Sigmoid colon (tissue), 6 donors: ENCODE measurements at regions not wholly inside any gene's neighbourhood (a gene's known extent, or its start where the extent isn't known, plus 50 kb on each side); places are given as distances from the start of the nearest gene placed in this dataset.

Experiments
- DNase-seq: peaks from one replicate; pipeline ENCODE4 v3.0.0-alpha.2; 2019
- H3K27ac ChIP-seq, 4 donors: fragments of 200-600 bp; sonication (generic); one replicate each; pipeline ENCODE4 v1.5.1; 2016 to 2019; ENCODE audit warnings: mild to moderate bottlenecking in 1 of 4
- H3K27me3 ChIP-seq, 3 donors: fragments of 200-600 bp; sonication (generic); one replicate each; pipeline ENCODE4 v1.5.1; 2019; ENCODE audit warnings: mild to moderate bottlenecking in 1 of 3
- H3K36me3 ChIP-seq, 4 donors: fragments of 200-600 bp; sonication (generic); one replicate each; pipeline ENCODE4 v1.5.1; 2016 to 2019
- H3K4me1 ChIP-seq, 4 donors: fragments of 200-600 bp; sonication (generic); one replicate each; pipeline ENCODE4 v1.5.1; 2017 to 2019
- H3K4me3 ChIP-seq, 4 donors: fragments of 200-600 bp; sonication (generic); one replicate each; pipeline ENCODE4 v1.5.1; 2017 to 2019; ENCODE audit warnings: mild to moderate bottlenecking in 2 of 4, moderate library complexity in 1 of 4
- H3K9me3 ChIP-seq, 4 donors: fragments of 200-600 bp in 3 of 4; sonication (generic) in 3 of 4; one replicate each; pipeline versions ENCODE4 v1.5.1 to v1.6.1; 2013 to 2019
- EP300 ChIP-seq, 4 donors: sonication (generic); formaldehyde crosslinking; IDR thresholded peaks; one replicate each; pipeline ENCODE4 v1.6.1; 2017; ENCODE audit warnings: antibody characterized with exemption in 4 of 4
- POLR2A ChIP-seq, 2 donors: fragments of 450-650 bp; IDR thresholded peaks; one replicate each; pipeline ENCODE4 v1.6.1; 2016; ENCODE audit warnings: antibody characterized with exemption in 2 of 2, mild to moderate bottlenecking in 2 of 2, moderate library complexity in 2 of 2
- POLR2AphosphoS5 ChIP-seq, 4 donors: sonication (generic); formaldehyde crosslinking; IDR thresholded peaks; one replicate each; pipeline ENCODE4 v1.6.1; 2017; ENCODE audit warnings: antibody characterized with exemption in 4 of 4
- WGBS, 2 donors: extraction: QIAGEN DNeasy Blood & Tissue Kit; methylation state at CpG; one replicate each; pipeline ENCODE4 v1.1.7; 2013; 5-methylcytosine and 5-hydroxymethylcytosine counted together
- intact Hi-C: fragments of 100-400 bp; cut with DNase I; formaldehyde crosslinking; loops from one replicate; pipeline ENCODE4 v1.15.1; 2023
- TF ChIP-seq, protein P1 (sequence below), 4 experiments: fragments of 450-650 bp in 3 of 4; fragments of 200-600 bp in 1 of 4; IDR thresholded peaks; one replicate each; pipeline ENCODE4 v1.5.1; 2016 to 2019; ENCODE audit warnings: antibody characterized with exemption in 4 of 4, mild to moderate bottlenecking in 3 of 4, moderate library complexity in 2 of 4
- donor health status: healthy with polysubstance abuse.
- donor health status: healthy.

DNA sequence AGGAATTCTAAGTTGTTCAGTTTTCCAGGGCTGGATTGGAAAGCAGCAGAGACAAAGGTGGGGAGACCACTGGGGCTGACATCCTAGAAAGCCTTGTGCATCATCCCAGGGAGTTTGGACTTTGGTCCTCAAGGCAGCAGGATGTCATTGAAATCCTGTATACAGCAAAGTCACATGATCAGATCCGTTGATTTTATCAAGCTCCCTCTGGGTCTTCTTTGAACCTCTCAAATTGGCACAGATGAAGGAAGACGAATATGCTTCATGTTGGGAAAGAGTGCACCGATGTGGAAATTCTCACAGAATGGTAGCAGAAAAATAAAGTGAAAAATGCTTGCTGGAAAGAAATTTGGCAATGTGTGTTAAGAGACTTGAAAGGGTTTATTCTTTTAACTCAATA is 149.8 kb upstream of the TMTC4 start:
- Histone ChIP-seq H3K4me3 (no peak overlapping the region), H3K27me3 (peaks cover 0 to 3% (median 0%) of the 10 kb centered on the region in 3 donors), H3K27ac (no peak overlapping the region), H3K4me1 (peaks cover 0 to under 1% (median 0%) of the 10 kb centered on the region in 4 donors), H3K9me3 (peaks cover 0 to 2% (median 0%) of the 10 kb centered on the region in 4 donors), H3K36me3 (no peaks in the 10 kb centered on the region)
- DNase-seq = no peak
- 53 to 63% methylated on average over 3 of the region's 3 CpGs for WGBS, 2 donors
- TF ChIP-seq EP300 (IDR thresholded peaks at IDR 0.05) (no peak), POLR2A (IDR thresholded peaks at IDR 0.05) (no peak), POLR2AphosphoS5 (IDR thresholded peaks at IDR 0.05) (no peak)
- TF ChIP-seq, protein P1, sequence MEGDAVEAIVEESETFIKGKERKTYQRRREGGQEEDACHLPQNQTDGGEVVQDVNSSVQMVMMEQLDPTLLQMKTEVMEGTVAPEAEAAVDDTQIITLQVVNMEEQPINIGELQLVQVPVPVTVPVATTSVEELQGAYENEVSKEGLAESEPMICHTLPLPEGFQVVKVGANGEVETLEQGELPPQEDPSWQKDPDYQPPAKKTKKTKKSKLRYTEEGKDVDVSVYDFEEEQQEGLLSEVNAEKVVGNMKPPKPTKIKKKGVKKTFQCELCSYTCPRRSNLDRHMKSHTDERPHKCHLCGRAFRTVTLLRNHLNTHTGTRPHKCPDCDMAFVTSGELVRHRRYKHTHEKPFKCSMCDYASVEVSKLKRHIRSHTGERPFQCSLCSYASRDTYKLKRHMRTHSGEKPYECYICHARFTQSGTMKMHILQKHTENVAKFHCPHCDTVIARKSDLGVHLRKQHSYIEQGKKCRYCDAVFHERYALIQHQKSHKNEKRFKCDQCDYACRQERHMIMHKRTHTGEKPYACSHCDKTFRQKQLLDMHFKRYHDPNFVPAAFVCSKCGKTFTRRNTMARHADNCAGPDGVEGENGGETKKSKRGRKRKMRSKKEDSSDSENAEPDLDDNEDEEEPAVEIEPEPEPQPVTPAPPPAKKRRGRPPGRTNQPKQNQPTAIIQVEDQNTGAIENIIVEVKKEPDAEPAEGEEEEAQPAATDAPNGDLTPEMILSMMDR (IDR thresholded peaks at IDR 0.05) = no peak
- intact Hi-C loops = no loop called here

DNA sequence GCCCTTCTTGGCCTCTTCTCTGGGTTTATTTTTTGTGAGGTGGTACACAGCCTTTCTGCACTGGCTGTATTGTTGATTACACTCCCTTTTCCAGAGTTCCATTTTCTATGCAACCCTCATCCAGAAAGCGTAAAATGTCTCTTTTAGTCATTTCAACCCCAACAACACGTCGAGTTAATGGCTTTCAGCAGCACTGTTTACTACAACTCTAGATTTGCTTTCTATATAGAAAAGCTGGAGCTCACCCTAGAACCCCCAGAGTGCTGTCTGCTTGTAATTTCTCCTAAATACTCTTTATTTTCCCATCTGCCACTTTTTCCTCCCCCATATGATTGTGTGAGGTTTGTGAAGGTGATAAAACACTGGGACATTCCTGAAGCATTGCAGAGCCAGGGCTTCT is 148.9 kb upstream of the TMTC4 start:
- no peak overlapping the region for H3K27ac ChIP-seq
- no peak overlapping the region for H3K4me3 ChIP-seq
- no peak for TF ChIP-seq EP300 (IDR thresholded peaks at IDR 0.05)
- no peak for TF ChIP-seq POLR2AphosphoS5 (IDR thresholded peaks at IDR 0.05)
- TF ChIP-seq, protein P1 (IDR thresholded peaks at IDR 0.05) = no peak
- TF ChIP-seq POLR2A (IDR thresholded peaks at IDR 0.05) = no peak
- no peak for DNase-seq
- no peaks in the 10 kb centered on the region for H3K36me3 ChIP-seq
- H3K4me1 ChIP-seq = peaks cover 0 to 9% (median 4%) of the 10 kb centered on the region in 4 donors
- intact Hi-C loops = no loop called here
- H3K27me3 ChIP-seq = peaks cover 0 to 3% (median 0%) of the 10 kb centered on the region in 3 donors
- WGBS, 2 donors = 79 to 81% methylated on average over 3 of the region's 3 CpGs
- H3K9me3 ChIP-seq = peaks cover 0 to 2% (median 0%) of the 10 kb centered on the region in 4 donors

DNA sequence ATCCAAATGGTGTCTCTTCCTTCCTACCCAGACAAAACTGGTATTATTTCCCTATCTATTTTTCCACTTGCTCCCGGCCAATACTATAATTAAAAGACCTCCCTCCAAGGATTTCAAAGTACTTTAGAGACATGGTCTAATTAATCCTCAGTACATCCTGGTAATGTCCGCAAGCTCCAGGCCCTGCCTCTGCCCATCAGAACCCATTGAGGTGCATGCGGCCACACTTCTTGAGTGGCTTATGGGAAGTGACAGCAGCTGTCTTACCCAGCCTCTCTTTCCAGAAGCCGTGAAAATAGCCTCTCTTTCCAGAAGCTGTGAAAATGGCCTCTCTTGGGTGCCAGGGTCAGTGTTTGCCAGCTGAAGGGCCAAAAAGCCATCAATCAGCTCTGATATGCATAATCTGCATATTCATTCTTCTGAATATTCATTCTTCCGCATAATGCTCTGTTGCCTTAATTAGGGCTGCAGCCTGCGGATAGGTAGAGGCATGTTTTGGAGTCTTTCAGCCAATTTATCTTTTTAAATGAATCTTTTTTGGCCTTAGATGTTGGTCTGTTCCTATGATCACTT is 148.4 kb upstream of the TMTC4 start:
- 92% methylated on average over 6 of the region's 6 CpGs for WGBS, 2 donors
- intact Hi-C loops = no loop called here
- H3K4me3 ChIP-seq = no peak overlapping the region
- peaks cover 0 to 2% (median 0%) of the 10 kb centered on the region in 4 donors for H3K9me3 ChIP-seq
- H3K27ac ChIP-seq = no peak overlapping the region
- peaks cover 0 to 14% (median 9%) of the 10 kb centered on the region in 4 donors for H3K4me1 ChIP-seq
- DNase-seq = no peak
- peaks cover 0 to 3% (median 0%) of the 10 kb centered on the region in 3 donors for H3K27me3 ChIP-seq
- H3K36me3 ChIP-seq = no peaks in the 10 kb centered on the region
- no peak for TF ChIP-seq EP300 (IDR thresholded peaks at IDR 0.05)
- TF ChIP-seq POLR2AphosphoS5 (IDR thresholded peaks at IDR 0.05) = no peak
- no peak for TF ChIP-seq POLR2A (IDR thresholded peaks at IDR 0.05)
- TF ChIP-seq, protein P1 (IDR thresholded peaks at IDR 0.05) = no peak

DNA sequence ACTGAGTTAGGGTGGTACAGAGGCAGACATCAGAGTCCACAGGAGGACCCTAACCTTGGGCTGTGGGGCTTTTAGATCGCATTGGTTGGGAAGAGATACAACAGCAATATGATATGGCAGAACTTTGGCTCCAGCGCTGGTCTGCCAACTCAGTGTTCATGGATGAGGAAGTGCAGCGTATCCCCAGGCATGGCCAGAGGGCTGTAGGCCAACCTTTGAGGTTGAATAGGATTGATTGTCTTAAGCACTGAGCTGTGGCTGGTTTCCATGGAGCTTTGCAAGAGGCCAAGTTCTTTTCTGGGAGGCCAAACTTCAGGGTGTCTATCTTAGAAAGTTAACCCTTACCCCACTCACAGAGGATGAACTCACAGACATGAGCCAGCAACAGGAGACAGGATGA is 144.1 kb upstream of the TMTC4 start:
- peak; percentile 75 for DNase-seq
- TF ChIP-seq, protein P1 (IDR thresholded peaks at IDR 0.05) = no peak
- no peak for TF ChIP-seq EP300 (IDR thresholded peaks at IDR 0.05)
- TF ChIP-seq POLR2A (IDR thresholded peaks at IDR 0.05) = no peak
- peak in 3 of 4 donors; percentile 50 to 92 (median 89) for TF ChIP-seq POLR2AphosphoS5 (IDR thresholded peaks at IDR 0.05)
- intact Hi-C loops = no loop called here
- no peaks in the 10 kb centered on the region for H3K36me3 ChIP-seq
- peaks cover 0 to 3% (median 0%) of the 10 kb centered on the region in 3 donors for H3K27me3 ChIP-seq
- H3K27ac ChIP-seq = no peak overlapping the region
- H3K4me1 ChIP-seq = peaks cover 0 to 36% (median 29%) of the 10 kb centered on the region in 4 donors
- WGBS, 2 donors = 80 to 88% methylated on average over 3 of the region's 3 CpGs
- no peak overlapping the region for H3K4me3 ChIP-seq
- peaks cover 0 to 2% (median 0%) of the 10 kb centered on the region in 4 donors for H3K9me3 ChIP-seq

DNA sequence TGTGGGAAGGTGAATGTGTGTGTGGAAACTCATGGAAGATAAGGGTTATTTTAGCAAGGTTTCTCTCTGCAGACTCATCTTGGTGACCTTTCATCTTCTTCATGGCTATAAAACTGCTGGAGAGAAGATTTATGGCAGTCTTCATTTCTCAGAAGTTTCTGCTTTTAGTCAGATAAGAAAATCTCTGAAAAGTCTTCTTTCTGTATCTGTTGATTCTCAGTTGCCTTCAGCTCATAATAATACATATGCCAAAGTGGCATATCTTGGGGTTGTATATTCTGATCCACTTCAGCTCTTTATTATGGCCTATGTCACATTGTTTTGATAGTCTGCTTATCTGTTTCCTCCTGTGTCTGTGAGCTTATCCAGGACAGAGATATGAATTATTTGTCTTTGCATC is 143.3 kb upstream of the TMTC4 start:
- Histone ChIP-seq H3K27me3 (peaks cover 0 to under 1% (median 0%) of the 10 kb centered on the region in 3 donors), H3K27ac (no peak overlapping the region), H3K4me1 (peaks cover 0 to 36% (median 29%) of the 10 kb centered on the region in 4 donors), H3K4me3 (no peak overlapping the region), H3K36me3 (no peaks in the 10 kb centered on the region), H3K9me3 (peaks cover 0 to 2% (median 0%) of the 10 kb centered on the region in 4 donors)
- TF ChIP-seq EP300 (IDR thresholded peaks at IDR 0.05) (no peak), POLR2AphosphoS5 (IDR thresholded peaks at IDR 0.05) (peak in 3 of 4 donors; percentile 44 to 83 (median 59)), POLR2A (IDR thresholded peaks at IDR 0.05) (no peak)
- TF ChIP-seq, protein P1 (IDR thresholded peaks at IDR 0.05) = no peak
- no peak for DNase-seq
- intact Hi-C loops = no loop called here
